Spinal cord (tissue), 9 donors: ENCODE measurements at regions not wholly inside any gene's neighbourhood (a gene's known extent, or its start where the extent isn't known, plus 50 kb on each side); places are given as distances from the start of the nearest gene placed in this dataset.

Source experiments
- DNase-seq, 6 donors: peaks; one replicate each; pipeline versions ENCODE4 v3.0.0 to v3.0.0-alpha.2; 2013 to 2015; ENCODE audit warnings: low spot score in 6 of 6, low read depth in 4 of 6
- H3K27ac ChIP-seq: one replicate; pipeline ENCODE4 v1.5.1; 2013; ENCODE audit warnings: low read depth, low read length, control low read depth
- H3K27me3 ChIP-seq: one replicate; pipeline ENCODE4 v1.6.1; 2013; ENCODE audit warnings: low read length; ENCODE audit not compliant: control insufficient read depth, insufficient read depth
- H3K36me3 ChIP-seq: one replicate; pipeline ENCODE4 v1.6.1; 2013; ENCODE audit warnings: low read length; ENCODE audit not compliant: control insufficient read depth, insufficient read depth
- H3K4me1 ChIP-seq: one replicate; pipeline ENCODE4 v1.6.1; 2013; ENCODE audit warnings: low read length; ENCODE audit not compliant: control insufficient read depth, insufficient read depth
- H3K4me3 ChIP-seq: one replicate; pipeline ENCODE4 v1.5.1; 2013; ENCODE audit warnings: low read depth, low read length, control low read depth
- H3K9me3 ChIP-seq: one replicate; pipeline ENCODE4 v1.6.1; 2013; ENCODE audit warnings: low read length; ENCODE audit not compliant: control insufficient read depth, insufficient read depth
- WGBS: methylation state at CpG from one replicate; pipeline ENCODE4 v1.1.5; 2013; ENCODE audit warnings: missing lambda C conversion rate; ENCODE audit not compliant: insufficient coverage; 5-methylcytosine and 5-hydroxymethylcytosine counted together
- donor health status: healthy.

- Histone ChIP-seq H3K4me3 (no peak overlapping the region), H3K27me3 (no peaks in the 10 kb centered on the region), H3K4me1 (no peaks in the 10 kb centered on the region), H3K27ac (no peak overlapping the region), H3K36me3 (no peaks in the 10 kb centered on the region), H3K9me3 (no peaks in the 10 kb centered on the region)
- DNase-seq: no peak
- WGBS: 86% methylated on average over 15 of the region's 15 CpGs
Observed at GRCh38 chr1:99146129-99146848, 118.0 kb upstream of the PLPPR4 start.

- Histone ChIP-seq H3K4me1 (no peaks in the 10 kb centered on the region), H3K27me3 (no peaks in the 10 kb centered on the region), H3K27ac (no peak overlapping the region), H3K4me3 (no peak overlapping the region), H3K36me3 (no peaks in the 10 kb centered on the region), H3K9me3 (no peaks in the 10 kb centered on the region)
- no CpG with 5 or more reads among the region's 3 CpGs for WGBS
- no peak for DNase-seq
Observed at GRCh38 chr1:99149952-99150351, 114.3 kb upstream of the PLPPR4 start.

- DNase-seq: no peak
- no CpG with 5 or more reads among the region's 1 CpG for WGBS
- no peaks in the 10 kb centered on the region for H3K27me3 ChIP-seq
- no peaks in the 10 kb centered on the region for H3K36me3 ChIP-seq
- no peaks in the 10 kb centered on the region for H3K9me3 ChIP-seq
- no peak overlapping the region for H3K27ac ChIP-seq
- H3K4me1 ChIP-seq: no peaks in the 10 kb centered on the region
- H3K4me3 ChIP-seq: no peak overlapping the region
Observed at GRCh38 chr1:99152132-99152531, 112.2 kb upstream of the PLPPR4 start.

- Histone ChIP-seq H3K4me3 (no peak overlapping the region), H3K27ac (no peak overlapping the region), H3K4me1 (no peaks in the 10 kb centered on the region), H3K27me3 (no peaks in the 10 kb centered on the region), H3K36me3 (no peaks in the 10 kb centered on the region), H3K9me3 (peaks cover 3% of the 10 kb centered on the region)
- DNase-seq: no peak
- WGBS: 89% methylated on average over 2 of the region's 2 CpGs
Observed at GRCh38 chr1:99163671-99164070, 100.6 kb upstream of the PLPPR4 start.

- no peaks in the 10 kb centered on the region for H3K4me1 ChIP-seq
- peaks cover 2% of the 10 kb centered on the region for H3K9me3 ChIP-seq
- H3K27me3 ChIP-seq: no peaks in the 10 kb centered on the region
- H3K27ac ChIP-seq: no peak overlapping the region
- WGBS: no CpG with 5 or more reads among the region's 1 CpG
- no peak overlapping the region for H3K4me3 ChIP-seq
- no peaks in the 10 kb centered on the region for H3K36me3 ChIP-seq
- DNase-seq: no peak
Observed at GRCh38 chr1:99170516-99170915, 93.8 kb upstream of the PLPPR4 start.

GRCh38 chr1:99171184-99171813 lies 93.0 kb upstream of the PLPPR4 start:
- Histone ChIP-seq H3K9me3 (no peaks in the 10 kb centered on the region), H3K36me3 (no peaks in the 10 kb centered on the region), H3K27ac (no peak overlapping the region), H3K27me3 (no peaks in the 10 kb centered on the region), H3K4me3 (no peak overlapping the region), H3K4me1 (no peaks in the 10 kb centered on the region)
- DNase-seq: no peak
- 92% methylated on average over 2 of the region's 7 CpGs for WGBS

GRCh38 chr1:99173282-99173681 lies 91.0 kb upstream of the PLPPR4 start:
- H3K27ac ChIP-seq: no peak overlapping the region
- H3K36me3 ChIP-seq: no peaks in the 10 kb centered on the region
- DNase-seq: peak in 1 of 6 donors; percentile 86
- no peaks in the 10 kb centered on the region for H3K4me1 ChIP-seq
- WGBS: no CpG with 5 or more reads among the region's 3 CpGs
- H3K27me3 ChIP-seq: no peaks in the 10 kb centered on the region
- no peak overlapping the region for H3K4me3 ChIP-seq
- H3K9me3 ChIP-seq: no peaks in the 10 kb centered on the region

- H3K36me3 ChIP-seq: no peaks in the 10 kb centered on the region
- WGBS: 86% methylated on average over 7 of the region's 7 CpGs
- DNase-seq: no peak
- H3K27me3 ChIP-seq: no peaks in the 10 kb centered on the region
- H3K9me3 ChIP-seq: no peaks in the 10 kb centered on the region
- no peaks in the 10 kb centered on the region for H3K4me1 ChIP-seq
- no peak overlapping the region for H3K27ac ChIP-seq
- no peak overlapping the region for H3K4me3 ChIP-seq
Observed at GRCh38 chr1:99173900-99174299, 90.4 kb upstream of the PLPPR4 start.

- Histone ChIP-seq H3K27ac (no peak overlapping the region), H3K9me3 (no peaks in the 10 kb centered on the region), H3K27me3 (no peaks in the 10 kb centered on the region), H3K4me1 (no peaks in the 10 kb centered on the region), H3K4me3 (no peak overlapping the region), H3K36me3 (no peaks in the 10 kb centered on the region)
- no CpG with 5 or more reads among the region's 1 CpG for WGBS
- peak in 2 of 6 donors; percentile 45 to 48 for DNase-seq
Observed at GRCh38 chr1:99176753-99177152, 87.5 kb upstream of the PLPPR4 start.

- Histone ChIP-seq H3K4me3 (no peak overlapping the region), H3K27me3 (no peaks in the 10 kb centered on the region), H3K9me3 (no peaks in the 10 kb centered on the region), H3K27ac (no peak overlapping the region), H3K36me3 (no peaks in the 10 kb centered on the region), H3K4me1 (no peaks in the 10 kb centered on the region)
- WGBS: no CpG with 5 or more reads among the region's 1 CpG
- peak in 1 of 6 donors; percentile 29 for DNase-seq
Observed at GRCh38 chr1:99177465-99177864, 86.8 kb upstream of the PLPPR4 start.
